ENCODE measurements at regions not wholly inside any gene's neighbourhood (a gene's known extent, or its start where the extent isn't known, plus 50 kb on each side); places are given as distances from the start of the nearest gene placed in this dataset.

DNA sequence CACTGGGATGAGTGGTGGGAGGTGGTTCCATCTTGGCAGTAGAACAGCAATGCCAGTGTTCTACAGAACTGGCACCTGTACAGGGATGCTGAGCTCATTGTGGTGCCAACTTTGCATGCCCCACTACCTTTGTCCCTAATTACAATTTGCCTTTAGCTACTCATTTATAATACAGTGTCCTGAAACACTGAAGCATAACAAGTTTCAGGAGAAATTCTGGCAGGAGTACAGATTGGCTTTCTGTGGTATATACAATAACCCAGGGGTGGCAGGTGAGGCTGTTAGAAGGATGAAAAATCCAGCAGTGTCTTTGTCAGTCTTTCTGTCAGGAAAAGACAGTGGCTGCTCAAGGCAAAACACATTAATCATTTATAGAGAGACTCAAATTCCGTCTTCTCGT is 240.3 kb downstream of the FAM76B start (continued):
- no peak for TF ChIP-seq TEAD4 (IDR thresholded peaks at IDR 0.05; ENCODE audit: borderline replicate concordance, insufficient read depth)

DNA sequence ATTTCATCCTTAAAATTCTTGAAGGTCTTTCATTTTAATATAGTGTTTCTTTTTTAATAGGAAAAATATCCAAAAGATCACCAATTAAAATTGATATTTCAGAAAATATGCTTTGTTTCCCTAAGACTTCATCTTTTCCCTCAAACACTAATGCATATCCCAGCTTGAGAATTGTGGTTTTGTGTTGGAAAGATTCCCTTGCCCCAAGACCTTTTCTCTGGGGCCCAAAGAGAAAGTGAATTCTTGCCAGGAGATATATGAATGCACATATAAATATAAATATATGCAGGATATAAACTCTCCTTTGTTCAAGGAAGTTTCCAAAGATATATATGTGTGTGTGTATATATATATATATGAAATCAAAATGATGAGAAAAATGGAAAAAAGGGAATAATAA is 241.2 kb downstream of the FAM76B start:
- Histone ChIP-seq H3F3A (replicated peaks; ENCODE audit: insufficient read depth) (no peaks in the 10 kb centered on the region), H3K9ac (no peak overlapping the region), H4K20me1 (ENCODE audit: insufficient read depth) (no peaks in the 10 kb centered on the region), H3K27ac (ENCODE audit: low read depth in 2 of 2, low read length in 1 of 2) (no peak overlapping the region), H3K27me3 (ENCODE audit: insufficient read depth) (no peaks in the 10 kb centered on the region), H3K36me3 (replicated peaks in 1 of 2; ENCODE audit: control insufficient read depth in 1 of 2, insufficient read depth in 2 of 2, low read length in 1 of 2) (no peaks in the 10 kb centered on the region), H3K9me3 (no peaks in the 10 kb centered on the region), H3K9me2 (no peaks in the 10 kb centered on the region), H3K79me2 (ENCODE audit: insufficient read depth) (no peaks in the 10 kb centered on the region), H3K4me1 (ENCODE audit: control insufficient read depth in 1 of 2, insufficient read depth in 2 of 2, low read depth in 1 of 2, low read length in 1 of 2) (peaks cover 0 to 2% of the 10 kb centered on the region in 2 experiments; a peak in 1 of 4 replicates), H3K4me3 (ENCODE audit: low read depth in 2 of 2, low read length in 1 of 2) (no peak overlapping the region), H2AFZ (ENCODE audit: low read depth) (no peak overlapping the region), H3K4me2 (no peak overlapping the region)
- ChIA-PET POLR2A (no interaction called here), CTCF (interaction anchor here (1.0 kb wide), 2 partner anchors 11 to 391 kb away, joined by 3 to 4 read pairs; no protein-coding TSS in a partner anchor)
- no peak for TF ChIP-seq TAF1 (IDR thresholded peaks at IDR 0.05; ENCODE audit: borderline replicate concordance, low read depth, low read length)
- no peak for TF ChIP-seq TCF12 (IDR thresholded peaks at IDR 0.05)
- TF ChIP-seq, protein P1, sequence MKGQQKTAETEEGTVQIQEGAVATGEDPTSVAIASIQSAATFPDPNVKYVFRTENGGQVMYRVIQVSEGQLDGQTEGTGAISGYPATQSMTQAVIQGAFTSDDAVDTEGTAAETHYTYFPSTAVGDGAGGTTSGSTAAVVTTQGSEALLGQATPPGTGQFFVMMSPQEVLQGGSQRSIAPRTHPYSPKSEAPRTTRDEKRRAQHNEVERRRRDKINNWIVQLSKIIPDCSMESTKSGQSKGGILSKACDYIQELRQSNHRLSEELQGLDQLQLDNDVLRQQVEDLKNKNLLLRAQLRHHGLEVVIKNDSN (IDR thresholded peaks at IDR 0.05; ENCODE audit: borderline replicate concordance, low read depth) = no peak
- no peak for TF ChIP-seq NFIC (IDR thresholded peaks at IDR 0.05; ENCODE audit: borderline replicate concordance)
- TF ChIP-seq POLR2AphosphoS5 (IDR thresholded peaks at IDR 0.05; ENCODE audit: low read depth, low read length) = no peak
- TF ChIP-seq, protein P2, sequence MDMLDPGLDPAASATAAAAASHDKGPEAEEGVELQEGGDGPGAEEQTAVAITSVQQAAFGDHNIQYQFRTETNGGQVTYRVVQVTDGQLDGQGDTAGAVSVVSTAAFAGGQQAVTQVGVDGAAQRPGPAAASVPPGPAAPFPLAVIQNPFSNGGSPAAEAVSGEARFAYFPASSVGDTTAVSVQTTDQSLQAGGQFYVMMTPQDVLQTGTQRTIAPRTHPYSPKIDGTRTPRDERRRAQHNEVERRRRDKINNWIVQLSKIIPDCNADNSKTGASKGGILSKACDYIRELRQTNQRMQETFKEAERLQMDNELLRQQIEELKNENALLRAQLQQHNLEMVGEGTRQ (IDR thresholded peaks at IDR 0.05; ENCODE audit: borderline replicate concordance, low read depth, low read length) = no peak
- no peak for TF ChIP-seq EP300 (IDR thresholded peaks at IDR 0.05; ENCODE audit: borderline replicate concordance in 1 of 2, low read depth in 1 of 2, low read length in 1 of 2)
- TF ChIP-seq, protein P3, sequence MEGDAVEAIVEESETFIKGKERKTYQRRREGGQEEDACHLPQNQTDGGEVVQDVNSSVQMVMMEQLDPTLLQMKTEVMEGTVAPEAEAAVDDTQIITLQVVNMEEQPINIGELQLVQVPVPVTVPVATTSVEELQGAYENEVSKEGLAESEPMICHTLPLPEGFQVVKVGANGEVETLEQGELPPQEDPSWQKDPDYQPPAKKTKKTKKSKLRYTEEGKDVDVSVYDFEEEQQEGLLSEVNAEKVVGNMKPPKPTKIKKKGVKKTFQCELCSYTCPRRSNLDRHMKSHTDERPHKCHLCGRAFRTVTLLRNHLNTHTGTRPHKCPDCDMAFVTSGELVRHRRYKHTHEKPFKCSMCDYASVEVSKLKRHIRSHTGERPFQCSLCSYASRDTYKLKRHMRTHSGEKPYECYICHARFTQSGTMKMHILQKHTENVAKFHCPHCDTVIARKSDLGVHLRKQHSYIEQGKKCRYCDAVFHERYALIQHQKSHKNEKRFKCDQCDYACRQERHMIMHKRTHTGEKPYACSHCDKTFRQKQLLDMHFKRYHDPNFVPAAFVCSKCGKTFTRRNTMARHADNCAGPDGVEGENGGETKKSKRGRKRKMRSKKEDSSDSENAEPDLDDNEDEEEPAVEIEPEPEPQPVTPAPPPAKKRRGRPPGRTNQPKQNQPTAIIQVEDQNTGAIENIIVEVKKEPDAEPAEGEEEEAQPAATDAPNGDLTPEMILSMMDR (IDR thresholded peaks at IDR 0.05) = no peak
- DNase-seq = no peak

DNA sequence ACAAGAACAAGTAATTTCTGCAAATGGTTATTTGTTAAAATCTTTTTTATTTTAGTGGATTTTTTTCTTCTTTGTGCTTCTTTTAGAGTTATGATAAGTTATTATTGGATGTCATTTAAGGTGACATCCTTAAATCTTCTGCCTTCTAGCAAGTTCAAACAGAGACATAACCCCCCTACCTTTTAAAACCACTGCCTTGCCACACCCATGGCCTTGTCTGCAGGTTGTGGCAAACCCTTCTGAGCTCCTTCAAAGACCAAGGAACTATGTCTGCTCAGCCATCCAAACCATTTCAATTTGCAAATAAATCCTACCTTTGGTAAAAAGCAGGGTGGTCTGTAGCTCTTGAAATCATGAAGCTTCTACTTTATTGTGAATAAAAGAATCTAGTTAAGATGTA is 241.6 kb downstream of the FAM76B start:
- no peak overlapping the region for H3K4me3 ChIP-seq (ENCODE audit: low read depth in 2 of 2, low read length in 1 of 2)
- no peak overlapping the region for H2AFZ ChIP-seq (ENCODE audit: low read depth)
- TF ChIP-seq EP300 (IDR thresholded peaks at IDR 0.05; ENCODE audit: borderline replicate concordance in 1 of 2, low read depth in 1 of 2, low read length in 1 of 2) = no peak
- H3F3A ChIP-seq (replicated peaks; ENCODE audit: insufficient read depth) = no peaks in the 10 kb centered on the region
- H3K79me2 ChIP-seq (ENCODE audit: insufficient read depth) = no peaks in the 10 kb centered on the region
- no peaks in the 10 kb centered on the region for H3K36me3 ChIP-seq (replicated peaks in 1 of 2; ENCODE audit: control insufficient read depth in 1 of 2, insufficient read depth in 2 of 2, low read length in 1 of 2)
- CTCF ChIA-PET = interaction anchor here (1.0 kb wide), 2 partner anchors 10 to 391 kb away, joined by 3 to 4 read pairs; no protein-coding TSS in a partner anchor
- no peaks in the 10 kb centered on the region for H4K20me1 ChIP-seq (ENCODE audit: insufficient read depth)
- H3K27ac ChIP-seq (ENCODE audit: low read depth in 2 of 2, low read length in 1 of 2) = no peak overlapping the region
- H3K4me2 ChIP-seq = no peak overlapping the region
- H3K9me3 ChIP-seq = no peaks in the 10 kb centered on the region
- H3K9ac ChIP-seq = no peak overlapping the region
- DNase-seq = no peak
- H3K27me3 ChIP-seq (ENCODE audit: insufficient read depth) = no peaks in the 10 kb centered on the region
- no peaks in the 10 kb centered on the region for H3K9me2 ChIP-seq
- peaks cover 0 to 2% of the 10 kb centered on the region in 2 experiments; a peak in 1 of 4 replicates for H3K4me1 ChIP-seq (ENCODE audit: control insufficient read depth in 1 of 2, insufficient read depth in 2 of 2, low read depth in 1 of 2, low read length in 1 of 2)
- POLR2A ChIA-PET = no interaction called here
